ENCODE measurements at regions not wholly inside any gene's neighbourhood (a gene's known extent, or its start where the extent isn't known, plus 50 kb on each side); places are given as distances from the start of the nearest gene placed in this dataset.

- TF ChIP-seq CTCF (IDR thresholded peaks at IDR 0.05; ENCODE audit: poor library complexity) = no peak
- TF ChIP-seq EZH2 (IDR thresholded peaks at IDR 0.05; ENCODE audit: borderline replicate concordance) = no peak
- no peak for TF ChIP-seq EZH2phosphoT487 (IDR thresholded peaks at IDR 0.05; ENCODE audit: low read depth, severe bottlenecking, unreplicated experiment)
- no peaks in the 10 kb centered on the region for H3K36me3 ChIP-seq (replicated peaks; ENCODE audit: insufficient read depth, low read depth)
- no peak overlapping the region for H3K27ac ChIP-seq
- no peak overlapping the region for H3K4me2 ChIP-seq
- 79% methylated on average over 3 of the region's 3 CpGs for WGBS (ENCODE audit: low lambda C conversion rate, missing lambda C conversion rate)
- no peaks in the 10 kb centered on the region for H3K4me1 ChIP-seq (ENCODE audit: insufficient read depth)
- no peak overlapping the region for H2AFZ ChIP-seq
- no peaks in the 10 kb centered on the region for H3K9me3 ChIP-seq (ENCODE audit: low read depth)
- no peak for DNase-seq (ENCODE audit: low spot score)
- no peaks in the 10 kb centered on the region for H4K20me1 ChIP-seq (ENCODE audit: insufficient read depth, poor library complexity, severe bottlenecking)
- H3K27me3 ChIP-seq = no peaks in the 10 kb centered on the region
- no peaks in the 10 kb centered on the region for H3K79me2 ChIP-seq
- H3K9me2 ChIP-seq (replicated peaks; ENCODE audit: insufficient read depth) = no peaks in the 10 kb centered on the region
- H3K4me3 ChIP-seq = no peak overlapping the region
Measured at GRCh38 chr7:17434191-17434590, 135.7 kb downstream of the AHR start.

GRCh38 chr7:17434841-17435692 lies 136.6 kb downstream of the AHR start:
- H3K27ac ChIP-seq = no peak overlapping the region
- H4K20me1 ChIP-seq (ENCODE audit: insufficient read depth, poor library complexity, severe bottlenecking) = no peaks in the 10 kb centered on the region
- no peaks in the 10 kb centered on the region for H3K79me2 ChIP-seq
- no peak overlapping the region for H3K4me3 ChIP-seq
- no peak overlapping the region for H2AFZ ChIP-seq
- no peak for TF ChIP-seq CTCF (IDR thresholded peaks at IDR 0.05; ENCODE audit: poor library complexity)
- no peak for TF ChIP-seq EZH2phosphoT487 (IDR thresholded peaks at IDR 0.05; ENCODE audit: low read depth, severe bottlenecking, unreplicated experiment)
- no peak for TF ChIP-seq EZH2 (IDR thresholded peaks at IDR 0.05; ENCODE audit: borderline replicate concordance)
- no peaks in the 10 kb centered on the region for H3K9me3 ChIP-seq (ENCODE audit: low read depth)
- WGBS (ENCODE audit: low lambda C conversion rate, missing lambda C conversion rate) = 89% methylated on average over 6 of the region's 6 CpGs
- H3K36me3 ChIP-seq (replicated peaks; ENCODE audit: insufficient read depth, low read depth) = no peaks in the 10 kb centered on the region
- no peaks in the 10 kb centered on the region for H3K27me3 ChIP-seq
- DNase-seq (ENCODE audit: low spot score) = no peak
- no peaks in the 10 kb centered on the region for H3K4me1 ChIP-seq (ENCODE audit: insufficient read depth)
- no peak overlapping the region for H3K4me2 ChIP-seq
- no peaks in the 10 kb centered on the region for H3K9me2 ChIP-seq (replicated peaks; ENCODE audit: insufficient read depth)

GRCh38 chr7:17436126-17436525 lies 137.7 kb downstream of the AHR start:
- no peaks in the 10 kb centered on the region for H3K36me3 ChIP-seq (replicated peaks; ENCODE audit: insufficient read depth, low read depth)
- H3K4me3 ChIP-seq = no peak overlapping the region
- no peaks in the 10 kb centered on the region for H3K9me2 ChIP-seq (replicated peaks; ENCODE audit: insufficient read depth)
- no peaks in the 10 kb centered on the region for H3K9me3 ChIP-seq (ENCODE audit: low read depth)
- 68% methylated on average over 2 of the region's 2 CpGs for WGBS (ENCODE audit: low lambda C conversion rate, missing lambda C conversion rate)
- H3K27ac ChIP-seq = no peak overlapping the region
- no peak for DNase-seq (ENCODE audit: low spot score)
- TF ChIP-seq CTCF (IDR thresholded peaks at IDR 0.05; ENCODE audit: poor library complexity) = no peak
- TF ChIP-seq EZH2 (IDR thresholded peaks at IDR 0.05; ENCODE audit: borderline replicate concordance) = no peak
- no peak for TF ChIP-seq EZH2phosphoT487 (IDR thresholded peaks at IDR 0.05; ENCODE audit: low read depth, severe bottlenecking, unreplicated experiment)
- H3K79me2 ChIP-seq = no peaks in the 10 kb centered on the region
- no peak overlapping the region for H2AFZ ChIP-seq
- H3K4me1 ChIP-seq (ENCODE audit: insufficient read depth) = no peaks in the 10 kb centered on the region
- no peak overlapping the region for H3K4me2 ChIP-seq
- no peaks in the 10 kb centered on the region for H3K27me3 ChIP-seq
- H4K20me1 ChIP-seq (ENCODE audit: insufficient read depth, poor library complexity, severe bottlenecking) = no peaks in the 10 kb centered on the region
